Osteoblast (primary cell): ENCODE measurements at regions not wholly inside any gene's neighbourhood (a gene's known extent, or its start where the extent isn't known, plus 50 kb on each side); places are given as distances from the start of the nearest gene placed in this dataset.

Source experiments
- DNase-seq: peaks from one replicate; pipeline ENCODE4 v3.0.0; 2011; ENCODE audit warnings: low spot score, mixed read lengths; ENCODE audit not compliant: insufficient read length; ENCODE audit errors: missing footprints
- H2AFZ ChIP-seq: 2 replicates; pipeline ENCODE4 v1.6.0; 2011; ENCODE audit warnings: mild to moderate bottlenecking, low read length
- H3K27ac ChIP-seq: 2 replicates; pipeline ENCODE4 v1.5.1; 2011; ENCODE audit warnings: mild to moderate bottlenecking, low read depth, low read length, moderate library complexity
- H3K27me3 ChIP-seq: 2 replicates; pipeline ENCODE4 v1.6.0; 2012; ENCODE audit warnings: mild to moderate bottlenecking, control low read depth, inconsistent platforms, low read length, moderate library complexity; ENCODE audit not compliant: insufficient read depth
- H3K36me3 ChIP-seq: 2 replicates; pipeline ENCODE4 v1.5.1; 2011; ENCODE audit warnings: mild to moderate bottlenecking, low read length, control low read depth, moderate library complexity; ENCODE audit not compliant: insufficient read depth
- H3K4me1 ChIP-seq: 2 replicates; pipeline ENCODE4 v1.5.1; 2011; ENCODE audit warnings: mild to moderate bottlenecking, low read length, control low read depth, moderate library complexity; ENCODE audit not compliant: insufficient read depth
- H3K4me2 ChIP-seq: 2 replicates; pipeline ENCODE4 v1.6.0; 2011; ENCODE audit warnings: mild to moderate bottlenecking, low read length; ENCODE audit not compliant: insufficient read depth
- H3K4me3 ChIP-seq: fragments of 200-600 bp; sonication (generic); 3 replicates; pipeline ENCODE4 v1.5.1; 2012; ENCODE audit warnings: mild to moderate bottlenecking, low read length, inconsistent platforms; ENCODE audit not compliant: insufficient read depth
- H3K79me2 ChIP-seq: 2 replicates; pipeline ENCODE4 v1.6.0; 2012; ENCODE audit warnings: mild to moderate bottlenecking, low read length, control low read depth, inconsistent platforms; ENCODE audit not compliant: insufficient read depth
- H3K9me3 ChIP-seq: 2 replicates; pipeline ENCODE4 v1.5.1; 2011; ENCODE audit warnings: low read depth, low read length, control low read depth
- H4K20me1 ChIP-seq: 2 replicates; pipeline ENCODE4 v1.6.0; 2012; ENCODE audit warnings: mild to moderate bottlenecking, low read length, control low read depth; ENCODE audit not compliant: insufficient read depth
- CTCF ChIP-seq: IDR thresholded peaks from 2 replicates; pipeline ENCODE4 v1.5.1; 2011; ENCODE audit warnings: mild to moderate bottlenecking, low read depth, low read length, moderate library complexity; ENCODE audit errors: extremely low read depth

- TF ChIP-seq CTCF = no peak
- no peaks in the 10 kb centered on the region for H3K36me3 ChIP-seq
- no peaks in the 10 kb centered on the region for H3K79me2 ChIP-seq
- no peak for DNase-seq
- H3K4me3 ChIP-seq = no peak overlapping the region
- H3K4me2 ChIP-seq = no peak overlapping the region
- peaks cover 6% of the 10 kb centered on the region for H3K4me1 ChIP-seq
- H3K27me3 ChIP-seq = no peaks in the 10 kb centered on the region
- no peaks in the 10 kb centered on the region for H4K20me1 ChIP-seq
- no peak overlapping the region for H3K27ac ChIP-seq
- H2AFZ ChIP-seq = no peak overlapping the region
- H3K9me3 ChIP-seq = no peaks in the 10 kb centered on the region
Observed at GRCh38 chr1:112256411-112256810, 139.6 kb upstream of the CTTNBP2NL start.

- no peaks in the 10 kb centered on the region for H3K9me3 ChIP-seq
- DNase-seq = peak; percentile 72
- H3K36me3 ChIP-seq = no peaks in the 10 kb centered on the region
- no peaks in the 10 kb centered on the region for H3K79me2 ChIP-seq
- H3K27me3 ChIP-seq = no peaks in the 10 kb centered on the region
- H3K4me2 ChIP-seq = no peak overlapping the region
- no peak for TF ChIP-seq CTCF
- no peaks in the 10 kb centered on the region for H3K4me1 ChIP-seq
- no peaks in the 10 kb centered on the region for H4K20me1 ChIP-seq
- no peak overlapping the region for H3K27ac ChIP-seq
- no peak overlapping the region for H2AFZ ChIP-seq
- H3K4me3 ChIP-seq = no peak overlapping the region
Observed at GRCh38 chr1:112257043-112257835, 138.8 kb upstream of the CTTNBP2NL start.

GRCh38 chr1:112260699-112261098 is 135.3 kb upstream of the CTTNBP2NL start:
- H3K36me3 ChIP-seq = no peaks in the 10 kb centered on the region
- no peaks in the 10 kb centered on the region for H3K79me2 ChIP-seq
- peaks cover 13% of the 10 kb centered on the region for H3K4me1 ChIP-seq
- H3K9me3 ChIP-seq = no peaks in the 10 kb centered on the region
- H2AFZ ChIP-seq = no peak overlapping the region
- H3K4me2 ChIP-seq = no peak overlapping the region
- no peak overlapping the region for H3K27ac ChIP-seq
- TF ChIP-seq CTCF = no peak
- no peak for DNase-seq
- H4K20me1 ChIP-seq = no peaks in the 10 kb centered on the region
- no peak overlapping the region for H3K4me3 ChIP-seq
- H3K27me3 ChIP-seq = no peaks in the 10 kb centered on the region

- TF ChIP-seq CTCF = no peak
Observed at GRCh38 chr1:112262316-112262715, 133.7 kb upstream of the CTTNBP2NL start.

More at GRCh38 chr1:112262316-112262715, 133.7 kb upstream of the CTTNBP2NL start:
- H3K4me1 ChIP-seq = peaks cover 13% of the 10 kb centered on the region
- H3K27me3 ChIP-seq = no peaks in the 10 kb centered on the region
- H2AFZ ChIP-seq = no peak overlapping the region
- no peak overlapping the region for H3K4me2 ChIP-seq
- DNase-seq = no peak
- H3K36me3 ChIP-seq = no peaks in the 10 kb centered on the region
- no peaks in the 10 kb centered on the region for H4K20me1 ChIP-seq
- no peak overlapping the region for H3K4me3 ChIP-seq
- H3K79me2 ChIP-seq = no peaks in the 10 kb centered on the region
- no peaks in the 10 kb centered on the region for H3K9me3 ChIP-seq
- H3K27ac ChIP-seq = no peak overlapping the region
